ENCODE measurements at regions not wholly inside any gene's neighbourhood (a gene's known extent, or its start where the extent isn't known, plus 50 kb on each side); places are given as distances from the start of the nearest gene placed in this dataset.

DNA sequence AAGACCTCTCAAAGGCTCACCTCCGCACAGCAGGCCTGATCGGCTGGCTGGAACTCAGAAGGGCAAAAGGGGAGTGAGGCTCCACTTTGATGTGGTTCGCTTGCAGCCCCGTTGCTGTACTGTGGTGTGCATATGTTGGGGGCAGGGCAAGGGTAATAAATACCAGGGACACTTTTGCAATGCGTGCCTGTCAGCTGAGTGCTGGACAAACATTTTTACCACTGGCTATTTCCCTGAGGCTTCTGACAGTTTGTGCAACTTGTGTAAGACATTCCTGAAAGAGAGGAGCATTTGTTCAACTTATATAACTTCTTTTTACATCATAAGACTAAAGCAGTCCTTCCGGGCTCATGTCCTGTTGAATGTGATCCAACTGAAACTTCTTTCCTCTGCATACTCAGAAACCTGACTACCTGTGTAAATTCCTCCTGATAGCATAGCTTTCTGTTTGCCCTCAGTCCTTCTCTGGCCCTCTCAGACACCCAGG lies 82.3 kb downstream of the SPRY1 start:
- Histone ChIP-seq H3K36me3 (ENCODE audit: control insufficient read depth, insufficient read depth, low read length) (no peaks in the 10 kb centered on the region), H3K4me3 (ENCODE audit: low read length) (no peak overlapping the region), H3K27ac (ENCODE audit: low read depth, low read length) (no peak overlapping the region), H3K27me3 (ENCODE audit: control insufficient read depth, insufficient read depth, low read length) (no peaks in the 10 kb centered on the region), H3K9ac (ENCODE audit: low read length) (no peak overlapping the region), H3K4me1 (ENCODE audit: control insufficient read depth, insufficient read depth, low read length) (no peaks in the 10 kb centered on the region)

- Histone ChIP-seq H3K9ac (ENCODE audit: low read length) (no peak overlapping the region), H3K27ac (ENCODE audit: low read depth, low read length) (no peak overlapping the region), H3K4me3 (ENCODE audit: low read length) (no peak overlapping the region), H3K36me3 (ENCODE audit: control insufficient read depth, insufficient read depth, low read length) (no peaks in the 10 kb centered on the region), H3K27me3 (ENCODE audit: control insufficient read depth, insufficient read depth, low read length) (no peaks in the 10 kb centered on the region), H3K4me1 (ENCODE audit: control insufficient read depth, insufficient read depth, low read length) (no peaks in the 10 kb centered on the region)
Observed at GRCh38 chr4:123479944-123480343, 83.3 kb downstream of the SPRY1 start.

- Histone ChIP-seq H3K9ac (ENCODE audit: low read length) (no peak overlapping the region), H3K4me1 (ENCODE audit: control insufficient read depth, insufficient read depth, low read length) (no peaks in the 10 kb centered on the region), H3K27ac (ENCODE audit: low read depth, low read length) (no peak overlapping the region), H3K36me3 (ENCODE audit: control insufficient read depth, insufficient read depth, low read length) (no peaks in the 10 kb centered on the region), H3K27me3 (ENCODE audit: control insufficient read depth, insufficient read depth, low read length) (no peaks in the 10 kb centered on the region), H3K4me3 (ENCODE audit: low read length) (no peak overlapping the region)
Observed at GRCh38 chr4:123480706-123481418, 84.3 kb downstream of the SPRY1 start.

DNA sequence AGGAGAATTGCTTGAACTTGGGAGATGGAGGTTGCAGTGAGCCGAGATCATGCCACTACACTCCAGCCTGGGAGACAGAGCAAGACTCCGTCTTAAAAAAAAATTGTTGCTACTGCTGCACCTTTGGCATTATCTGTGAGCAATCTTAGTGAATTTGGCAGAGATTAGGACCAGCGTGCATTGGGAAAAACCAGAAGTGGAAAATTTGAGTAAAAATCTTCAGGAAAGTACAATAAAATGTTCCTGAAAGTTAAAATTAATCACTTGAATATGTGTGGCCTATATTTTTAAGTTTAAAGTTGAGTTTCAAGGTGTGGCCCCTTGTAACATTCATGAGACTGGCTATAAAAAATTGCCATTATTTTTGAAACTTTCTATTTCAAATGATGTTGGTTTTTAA lies 85.1 kb downstream of the SPRY1 start:
- no peaks in the 10 kb centered on the region for H3K4me1 ChIP-seq (ENCODE audit: control insufficient read depth, insufficient read depth, low read length)
- no peak overlapping the region for H3K27ac ChIP-seq (ENCODE audit: low read depth, low read length)
- H3K4me3 ChIP-seq (ENCODE audit: low read length) = no peak overlapping the region
- H3K36me3 ChIP-seq (ENCODE audit: control insufficient read depth, insufficient read depth, low read length) = no peaks in the 10 kb centered on the region
- H3K9ac ChIP-seq (ENCODE audit: low read length) = no peak overlapping the region
- H3K27me3 ChIP-seq (ENCODE audit: control insufficient read depth, insufficient read depth, low read length) = no peaks in the 10 kb centered on the region

DNA sequence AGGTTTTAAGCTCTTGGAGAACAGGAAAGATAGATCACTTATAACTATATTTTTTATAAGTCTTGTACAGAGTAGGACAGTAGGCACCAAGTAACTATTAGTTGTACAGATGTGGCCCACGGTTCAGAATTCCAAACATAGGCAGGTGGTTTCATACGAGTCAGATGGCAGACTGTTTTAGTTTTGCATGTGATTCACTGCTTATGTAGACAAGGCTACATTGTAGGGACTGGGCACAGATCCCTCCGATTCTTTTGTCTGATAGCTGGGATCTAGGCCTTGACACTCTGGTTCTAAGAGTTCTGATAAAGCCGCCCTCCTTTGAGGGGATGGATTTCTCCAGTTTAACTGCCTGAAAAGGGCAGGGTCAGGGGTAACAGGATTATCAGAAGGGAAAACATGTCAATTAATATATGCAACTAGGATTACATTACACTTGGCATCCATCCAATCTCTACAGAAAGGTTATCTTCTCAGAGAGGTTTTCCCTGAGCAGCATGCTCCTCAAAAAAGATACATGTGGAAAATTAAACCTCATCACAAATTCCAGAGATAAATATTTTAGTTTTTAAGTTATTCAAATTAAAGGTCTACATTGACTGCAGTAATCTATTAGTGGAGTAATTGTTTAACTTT lies 87.8 kb downstream of the SPRY1 start:
- H3K9ac ChIP-seq (ENCODE audit: low read length) = no peak overlapping the region
- no peak overlapping the region for H3K4me3 ChIP-seq (ENCODE audit: low read length)
- no peaks in the 10 kb centered on the region for H3K36me3 ChIP-seq (ENCODE audit: control insufficient read depth, insufficient read depth, low read length)
- H3K27ac ChIP-seq (ENCODE audit: low read depth, low read length) = no peak overlapping the region
- H3K27me3 ChIP-seq (ENCODE audit: control insufficient read depth, insufficient read depth, low read length) = no peaks in the 10 kb centered on the region
- H3K4me1 ChIP-seq (ENCODE audit: control insufficient read depth, insufficient read depth, low read length) = no peaks in the 10 kb centered on the region

DNA sequence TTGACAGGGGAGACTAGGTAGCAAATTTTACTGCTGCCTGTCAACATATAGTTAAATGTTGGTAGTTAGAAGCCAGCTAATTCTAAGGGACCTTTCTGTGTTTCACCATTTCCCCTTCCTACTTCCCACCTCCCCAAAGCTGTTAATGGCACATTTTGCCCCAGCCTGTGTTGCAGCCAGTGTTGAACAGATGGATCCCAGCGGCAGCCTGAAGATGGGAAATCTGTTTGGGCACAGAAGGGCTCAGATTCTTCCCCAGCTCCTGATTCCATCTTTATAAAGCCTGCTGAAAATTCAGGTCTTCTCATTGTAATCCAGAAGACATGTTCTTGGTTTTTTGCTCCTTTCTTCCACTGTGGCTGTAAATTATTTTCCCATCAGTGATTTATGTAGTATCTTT lies 89.0 kb downstream of the SPRY1 start:
- Histone ChIP-seq H3K4me3 (ENCODE audit: low read length) (no peak overlapping the region), H3K27me3 (ENCODE audit: control insufficient read depth, insufficient read depth, low read length) (no peaks in the 10 kb centered on the region), H3K9ac (ENCODE audit: low read length) (no peak overlapping the region), H3K27ac (ENCODE audit: low read depth, low read length) (no peak overlapping the region), H3K36me3 (ENCODE audit: control insufficient read depth, insufficient read depth, low read length) (no peaks in the 10 kb centered on the region), H3K4me1 (ENCODE audit: control insufficient read depth, insufficient read depth, low read length) (no peaks in the 10 kb centered on the region)

DNA sequence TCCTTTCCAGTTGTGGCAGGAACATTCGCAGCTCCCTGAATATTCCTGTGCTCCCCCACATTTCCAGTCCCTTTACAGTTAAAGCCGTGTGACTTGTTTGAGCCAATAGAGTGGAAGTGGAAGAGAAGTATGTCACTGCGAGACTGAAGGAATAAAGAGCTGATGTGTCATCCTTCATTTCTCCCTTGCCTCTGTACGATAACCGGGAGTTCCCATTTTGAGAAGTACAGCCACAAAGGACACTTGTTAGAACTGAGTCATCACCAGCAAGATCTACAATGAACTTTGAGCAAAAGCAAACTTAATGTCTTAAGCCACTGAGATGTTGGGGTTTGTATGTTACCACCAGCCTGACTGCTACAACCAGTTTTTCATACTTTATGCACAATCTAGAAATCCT lies 92.3 kb downstream of the SPRY1 start:
- H3K27ac ChIP-seq (ENCODE audit: low read depth, low read length) = no peak overlapping the region
- H3K9ac ChIP-seq (ENCODE audit: low read length) = no peak overlapping the region
- no peaks in the 10 kb centered on the region for H3K36me3 ChIP-seq (ENCODE audit: control insufficient read depth, insufficient read depth, low read length)
- H3K4me3 ChIP-seq (ENCODE audit: low read length) = no peak overlapping the region
- no peaks in the 10 kb centered on the region for H3K27me3 ChIP-seq (ENCODE audit: control insufficient read depth, insufficient read depth, low read length)
- no peaks in the 10 kb centered on the region for H3K4me1 ChIP-seq (ENCODE audit: control insufficient read depth, insufficient read depth, low read length)

GRCh38 chr4:123495530-123495929 lies 98.9 kb downstream of the SPRY1 start:
- Histone ChIP-seq H3K27ac (ENCODE audit: low read depth, low read length) (no peak overlapping the region), H3K9ac (ENCODE audit: low read length) (no peak overlapping the region), H3K4me3 (ENCODE audit: low read length) (no peak overlapping the region), H3K27me3 (ENCODE audit: control insufficient read depth, insufficient read depth, low read length) (no peaks in the 10 kb centered on the region), H3K36me3 (ENCODE audit: control insufficient read depth, insufficient read depth, low read length) (no peaks in the 10 kb centered on the region), H3K4me1 (ENCODE audit: control insufficient read depth, insufficient read depth, low read length) (no peaks in the 10 kb centered on the region)

DNA sequence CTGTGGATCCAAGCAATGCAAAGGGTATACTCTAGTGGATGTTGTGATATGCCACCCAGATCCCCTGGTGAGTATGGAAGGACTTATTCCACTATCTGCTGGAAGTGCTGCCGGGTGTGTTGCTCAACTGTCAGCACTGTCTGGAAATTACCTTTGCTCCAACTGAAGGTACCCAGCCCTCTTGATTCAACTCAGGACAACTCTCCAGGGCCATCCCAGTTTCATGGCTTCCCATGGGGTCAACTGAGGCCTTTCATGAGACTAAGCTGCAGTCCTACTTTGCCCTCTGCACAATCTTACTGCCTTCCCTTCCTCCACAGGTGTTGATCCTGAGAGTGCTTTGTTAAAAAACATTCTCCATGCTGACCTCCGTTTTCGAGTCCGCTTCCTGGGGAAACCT lies 99.8 kb downstream of the SPRY1 start:
- Histone ChIP-seq H3K9ac (ENCODE audit: low read length) (no peak overlapping the region), H3K27ac (ENCODE audit: low read depth, low read length) (no peak overlapping the region), H3K4me3 (ENCODE audit: low read length) (no peak overlapping the region)

GRCh38 chr4:123497340-123497739 lies 100.7 kb downstream of the SPRY1 start:
- Histone ChIP-seq H3K27me3 (ENCODE audit: control insufficient read depth, insufficient read depth, low read length) (no peaks in the 10 kb centered on the region), H3K36me3 (ENCODE audit: control insufficient read depth, insufficient read depth, low read length) (no peaks in the 10 kb centered on the region), H3K27ac (ENCODE audit: low read depth, low read length) (no peak overlapping the region), H3K4me1 (ENCODE audit: control insufficient read depth, insufficient read depth, low read length) (no peaks in the 10 kb centered on the region), H3K9ac (ENCODE audit: low read length) (no peak overlapping the region), H3K4me3 (ENCODE audit: low read length) (no peak overlapping the region)

More for the DNA sequence above, 99.8 kb downstream of the SPRY1 start:
- Histone ChIP-seq H3K27me3 (ENCODE audit: control insufficient read depth, insufficient read depth, low read length) (no peaks in the 10 kb centered on the region), H3K4me1 (ENCODE audit: control insufficient read depth, insufficient read depth, low read length) (no peaks in the 10 kb centered on the region), H3K36me3 (ENCODE audit: control insufficient read depth, insufficient read depth, low read length) (no peaks in the 10 kb centered on the region)

DNA sequence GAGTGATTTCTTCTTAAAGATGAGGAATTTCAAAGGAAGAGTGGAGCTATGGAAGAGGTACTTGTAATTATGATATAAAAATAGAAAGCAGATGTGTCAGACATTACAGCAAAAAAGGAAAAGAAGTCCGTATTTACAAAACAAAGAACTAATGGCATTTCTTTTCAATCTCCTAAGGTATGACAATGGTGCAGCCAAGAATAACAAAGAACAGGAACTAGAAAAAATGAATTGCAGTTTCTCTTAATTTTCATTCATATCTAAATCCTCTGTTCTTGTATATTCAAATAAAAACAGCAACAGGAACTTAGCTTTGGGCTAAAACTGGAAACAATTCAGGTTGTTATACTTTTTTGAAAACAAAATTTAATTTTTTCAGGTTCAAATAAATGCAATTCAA lies 105.1 kb downstream of the SPRY1 start:
- Histone ChIP-seq H3K27ac (ENCODE audit: low read depth, low read length) (no peak overlapping the region), H3K27me3 (ENCODE audit: control insufficient read depth, insufficient read depth, low read length) (no peaks in the 10 kb centered on the region), H3K4me1 (ENCODE audit: control insufficient read depth, insufficient read depth, low read length) (no peaks in the 10 kb centered on the region), H3K4me3 (ENCODE audit: low read length) (no peak overlapping the region), H3K9ac (ENCODE audit: low read length) (no peak overlapping the region), H3K36me3 (ENCODE audit: control insufficient read depth, insufficient read depth, low read length) (no peaks in the 10 kb centered on the region)

DNA sequence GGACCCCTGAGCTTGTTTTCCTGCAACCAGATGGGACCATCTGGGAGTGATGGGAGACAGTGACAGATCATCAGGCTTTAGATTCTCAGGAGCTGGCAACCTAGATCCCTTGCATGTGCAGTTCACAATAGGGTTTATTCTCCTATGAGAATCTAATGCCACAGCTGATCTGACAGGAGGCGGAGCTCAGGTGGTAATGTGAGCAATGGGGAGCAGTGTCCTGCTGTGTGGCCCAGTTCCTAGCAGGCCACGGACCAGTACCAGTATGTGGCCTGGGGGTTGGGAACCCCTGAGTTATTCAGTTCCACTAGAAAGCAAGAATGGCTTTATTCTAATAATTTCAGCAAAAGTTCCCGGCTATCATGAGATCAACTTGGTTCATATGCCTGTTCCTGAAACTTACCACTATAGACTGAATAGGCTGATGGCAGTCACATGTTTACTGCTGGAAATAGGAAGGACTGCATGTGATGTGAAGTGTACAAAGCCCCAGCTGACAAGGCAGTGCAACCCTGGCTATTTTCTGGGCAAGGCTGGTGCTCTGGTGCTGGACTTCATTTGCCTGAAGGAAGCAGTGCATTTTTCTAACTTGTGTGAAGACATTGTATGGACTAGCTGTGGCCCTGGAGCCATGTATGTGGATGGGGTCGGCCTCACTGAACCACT lies 107.2 kb downstream of the SPRY1 start:
- Histone ChIP-seq H3K27ac (ENCODE audit: low read depth, low read length) (no peak overlapping the region), H3K4me3 (ENCODE audit: low read length) (no peak overlapping the region), H3K36me3 (ENCODE audit: control insufficient read depth, insufficient read depth, low read length) (no peaks in the 10 kb centered on the region), H3K9ac (ENCODE audit: low read length) (no peak overlapping the region), H3K4me1 (ENCODE audit: control insufficient read depth, insufficient read depth, low read length) (no peaks in the 10 kb centered on the region), H3K27me3 (ENCODE audit: control insufficient read depth, insufficient read depth, low read length) (no peaks in the 10 kb centered on the region)
